GM23338 (cell line): ENCODE measurements at regions not wholly inside any gene's neighbourhood (a gene's known extent, or its start where the extent isn't known, plus 50 kb on each side); places are given as distances from the start of the nearest gene placed in this dataset.

Experiments used
- ATAC-seq: fragments of 200-7000 bp; cut with Tn5 transposase; 3 replicates; pipeline ENCODE4 v1.9.1; 2020
- DNase-seq: peaks from one replicate; pipeline ENCODE4 v3.0.0-alpha.2; 2015; ENCODE audit warnings: low spot score
- H2AFZ ChIP-seq: fragments of 200-600 bp; sonication (generic); 2 replicates; pipeline ENCODE4 v1.8.0; 2016; ENCODE audit warnings: antibody characterized with exemption, mild to moderate bottlenecking, moderate library complexity
- H3F3A ChIP-seq: fragments of 200-600 bp; sonication (generic); replicated peaks from 2 replicates; pipeline ENCODE4 v1.8.0; 2017; ENCODE audit warnings: antibody characterized with exemption, mixed run types, low read depth
- H3K27ac ChIP-seq: fragments of 200-600 bp; sonication (generic); 2 replicates; pipeline ENCODE4 v1.6.1; 2016; ENCODE audit warnings: low read depth
- H3K27me3 ChIP-seq: fragments of 200-600 bp; sonication (generic); 2 replicates; pipeline ENCODE4 v1.8.0; 2016; ENCODE audit warnings: mild to moderate bottlenecking, mixed run types, moderate library complexity; ENCODE audit not compliant: insufficient read depth
- H3K36me3 ChIP-seq: fragments of 200-600 bp; sonication (generic); 2 replicates; pipeline ENCODE4 v1.8.0; 2016; ENCODE audit warnings: mild to moderate bottlenecking; ENCODE audit not compliant: insufficient read depth
- H3K4me1 ChIP-seq: fragments of 200-600 bp; sonication (generic); 2 replicates; pipeline ENCODE4 v1.8.0; 2016; ENCODE audit warnings: mild to moderate bottlenecking, moderate library complexity; ENCODE audit not compliant: insufficient read depth
- H3K4me2 ChIP-seq: fragments of 200-600 bp; sonication (generic); 2 replicates; pipeline ENCODE4 v1.7.1; 2017; ENCODE audit warnings: mixed run types
- H3K4me3 ChIP-seq: fragments of 200-600 bp; sonication (generic); 2 replicates; pipeline ENCODE4 v1.6.1; 2016; ENCODE audit warnings: mixed run types
- H3K79me2 ChIP-seq: fragments of 200-600 bp; sonication (generic); replicated peaks from 2 replicates; pipeline ENCODE4 v1.8.0; 2017; ENCODE audit warnings: mild to moderate bottlenecking; ENCODE audit not compliant: insufficient read depth
- H3K9me2 ChIP-seq: fragments of 200-600 bp; sonication (generic); 2 replicates; pipeline ENCODE4 v1.8.0; 2017; ENCODE audit not compliant: insufficient read depth
- H4K20me1 ChIP-seq: fragments of 200-600 bp; sonication (generic); replicated peaks from 2 replicates; pipeline ENCODE4 v1.8.0; 2017; ENCODE audit warnings: mild to moderate bottlenecking; ENCODE audit not compliant: insufficient read depth
- H3K27ac Mint-ChIP-seq: 2 replicates; pipeline ENCODE4 v1.8.0; 2020; ENCODE audit warnings: inconsistent platforms, mild to moderate bottlenecking, moderate library complexity, mixed read lengths
- H3K27me3 Mint-ChIP-seq: 3 replicates; pipeline ENCODE4 v1.8.0; 2022; ENCODE audit warnings: low read depth, mild to moderate bottlenecking, moderate library complexity, mixed read lengths, inconsistent platforms; ENCODE audit not compliant: insufficient read depth, poor library complexity
- H3K36me3 Mint-ChIP-seq: 3 replicates; pipeline ENCODE4 v1.8.0; 2021; ENCODE audit warnings: low read depth, mild to moderate bottlenecking, inconsistent platforms, moderate library complexity, mixed read lengths
- H3K4me1 Mint-ChIP-seq: 3 replicates; pipeline ENCODE4 v1.8.0; 2020; ENCODE audit warnings: mild to moderate bottlenecking, inconsistent platforms, mixed read lengths
- H3K4me3 Mint-ChIP-seq: 3 replicates; pipeline ENCODE4 v1.8.0; 2021; ENCODE audit warnings: moderate library complexity, mild to moderate bottlenecking, inconsistent platforms, mixed read lengths
- H3K9me3 Mint-ChIP-seq: 3 replicates; pipeline ENCODE4 v1.8.0; 2020; ENCODE audit warnings: moderate library complexity, mild to moderate bottlenecking, inconsistent platforms, mixed read lengths
- EZH2 ChIP-seq: fragments of 200-600 bp; sonication (generic); IDR thresholded peaks from one replicate; pipeline ENCODE4 v1.8.0; 2017; ENCODE audit warnings: antibody characterized with exemption, mild to moderate bottlenecking, low read depth; ENCODE audit not compliant: unreplicated experiment
- JUNB ChIP-seq: IDR thresholded peaks from one replicate; pipeline ENCODE4 v1.6.1; 2016; ENCODE audit warnings: antibody characterized with exemption; ENCODE audit not compliant: unreplicated experiment
- NANOG ChIP-seq: IDR thresholded peaks from 2 replicates; pipeline ENCODE4 v1.6.1; 2016; ENCODE audit warnings: antibody characterized with exemption, borderline replicate concordance
- STAT1 ChIP-seq: IDR thresholded peaks from one replicate; pipeline ENCODE4 v1.6.1; 2016; ENCODE audit warnings: antibody characterized with exemption; ENCODE audit not compliant: unreplicated experiment
- ZNF331 ChIP-seq: fragments of 250-450 bp; sonication (Bioruptor Pico); IDR thresholded peaks from 2 replicates; pipeline ENCODE4 v1.5.0; 2020; ENCODE audit warnings: low read depth, mild to moderate bottlenecking, moderate library complexity
- TF ChIP-seq, protein P1 (sequence below): fragments of 250-450 bp; sonication (Bioruptor Pico); IDR thresholded peaks from 2 replicates; pipeline ENCODE4 v1.5.0; 2020; ENCODE audit warnings: mild to moderate bottlenecking, moderate library complexity
- TF ChIP-seq, protein P2 (sequence below): IDR thresholded peaks from 2 replicates; pipeline ENCODE4 v1.6.1; 2016; ENCODE audit warnings: antibody characterized with exemption
- TF ChIP-seq, protein P3 (sequence below), 2 experiments: fragments of 200-600 bp in 1 of 2; sonication (generic) in 1 of 2; conservative IDR thresholded peaks; 2 replicates each; pipeline versions ENCODE4 v1.5.1 to v1.6.1; 2016 to 2017; ENCODE audit warnings: antibody characterized with exemption in 2 of 2, low read depth in 2 of 2, mild to moderate bottlenecking in 2 of 2, moderate library complexity in 1 of 2

DNA sequence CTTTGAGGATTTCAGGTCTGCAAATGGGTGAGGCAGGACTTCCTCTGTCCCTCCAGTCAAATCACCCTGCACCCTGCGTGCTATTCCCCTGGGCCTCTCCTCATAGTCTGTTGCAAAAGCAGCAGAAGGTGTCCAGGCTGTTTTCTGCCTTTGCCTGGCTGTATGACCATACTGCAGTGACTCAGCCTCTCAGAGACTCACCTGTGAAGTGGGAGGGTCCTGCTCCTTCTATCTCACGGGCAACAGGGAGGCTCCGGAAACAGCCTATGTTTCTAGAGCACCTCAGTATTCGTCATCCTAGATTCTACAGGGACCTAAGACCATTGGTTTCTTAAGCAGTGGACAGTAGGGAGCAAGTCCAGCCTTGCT, 216.4 kb downstream of the TLE3 start:
- no peaks in the 10 kb centered on the region for H3K4me1 ChIP-seq
- H3K36me3 ChIP-seq: no peaks in the 10 kb centered on the region
- Mint-ChIP-seq H3K36me3 (no peaks in the 10 kb centered on the region), H3K27ac (no peak overlapping the region), H3K27me3 (no peaks in the 10 kb centered on the region), H3K4me3 (no peak overlapping the region), H3K9me3 (no peaks in the 10 kb centered on the region; the same call in 2 of the 3 replicates), H3K4me1 (peaks cover 9% of the 10 kb centered on the region)
- DNase-seq (no peak), ATAC-seq (no peak)
- no peak overlapping the region for H3K4me3 ChIP-seq
- TF ChIP-seq ZNF331 (CRISPR knock-in tag): no peak
- TF ChIP-seq EZH2: no peak
- TF ChIP-seq, protein P1, sequence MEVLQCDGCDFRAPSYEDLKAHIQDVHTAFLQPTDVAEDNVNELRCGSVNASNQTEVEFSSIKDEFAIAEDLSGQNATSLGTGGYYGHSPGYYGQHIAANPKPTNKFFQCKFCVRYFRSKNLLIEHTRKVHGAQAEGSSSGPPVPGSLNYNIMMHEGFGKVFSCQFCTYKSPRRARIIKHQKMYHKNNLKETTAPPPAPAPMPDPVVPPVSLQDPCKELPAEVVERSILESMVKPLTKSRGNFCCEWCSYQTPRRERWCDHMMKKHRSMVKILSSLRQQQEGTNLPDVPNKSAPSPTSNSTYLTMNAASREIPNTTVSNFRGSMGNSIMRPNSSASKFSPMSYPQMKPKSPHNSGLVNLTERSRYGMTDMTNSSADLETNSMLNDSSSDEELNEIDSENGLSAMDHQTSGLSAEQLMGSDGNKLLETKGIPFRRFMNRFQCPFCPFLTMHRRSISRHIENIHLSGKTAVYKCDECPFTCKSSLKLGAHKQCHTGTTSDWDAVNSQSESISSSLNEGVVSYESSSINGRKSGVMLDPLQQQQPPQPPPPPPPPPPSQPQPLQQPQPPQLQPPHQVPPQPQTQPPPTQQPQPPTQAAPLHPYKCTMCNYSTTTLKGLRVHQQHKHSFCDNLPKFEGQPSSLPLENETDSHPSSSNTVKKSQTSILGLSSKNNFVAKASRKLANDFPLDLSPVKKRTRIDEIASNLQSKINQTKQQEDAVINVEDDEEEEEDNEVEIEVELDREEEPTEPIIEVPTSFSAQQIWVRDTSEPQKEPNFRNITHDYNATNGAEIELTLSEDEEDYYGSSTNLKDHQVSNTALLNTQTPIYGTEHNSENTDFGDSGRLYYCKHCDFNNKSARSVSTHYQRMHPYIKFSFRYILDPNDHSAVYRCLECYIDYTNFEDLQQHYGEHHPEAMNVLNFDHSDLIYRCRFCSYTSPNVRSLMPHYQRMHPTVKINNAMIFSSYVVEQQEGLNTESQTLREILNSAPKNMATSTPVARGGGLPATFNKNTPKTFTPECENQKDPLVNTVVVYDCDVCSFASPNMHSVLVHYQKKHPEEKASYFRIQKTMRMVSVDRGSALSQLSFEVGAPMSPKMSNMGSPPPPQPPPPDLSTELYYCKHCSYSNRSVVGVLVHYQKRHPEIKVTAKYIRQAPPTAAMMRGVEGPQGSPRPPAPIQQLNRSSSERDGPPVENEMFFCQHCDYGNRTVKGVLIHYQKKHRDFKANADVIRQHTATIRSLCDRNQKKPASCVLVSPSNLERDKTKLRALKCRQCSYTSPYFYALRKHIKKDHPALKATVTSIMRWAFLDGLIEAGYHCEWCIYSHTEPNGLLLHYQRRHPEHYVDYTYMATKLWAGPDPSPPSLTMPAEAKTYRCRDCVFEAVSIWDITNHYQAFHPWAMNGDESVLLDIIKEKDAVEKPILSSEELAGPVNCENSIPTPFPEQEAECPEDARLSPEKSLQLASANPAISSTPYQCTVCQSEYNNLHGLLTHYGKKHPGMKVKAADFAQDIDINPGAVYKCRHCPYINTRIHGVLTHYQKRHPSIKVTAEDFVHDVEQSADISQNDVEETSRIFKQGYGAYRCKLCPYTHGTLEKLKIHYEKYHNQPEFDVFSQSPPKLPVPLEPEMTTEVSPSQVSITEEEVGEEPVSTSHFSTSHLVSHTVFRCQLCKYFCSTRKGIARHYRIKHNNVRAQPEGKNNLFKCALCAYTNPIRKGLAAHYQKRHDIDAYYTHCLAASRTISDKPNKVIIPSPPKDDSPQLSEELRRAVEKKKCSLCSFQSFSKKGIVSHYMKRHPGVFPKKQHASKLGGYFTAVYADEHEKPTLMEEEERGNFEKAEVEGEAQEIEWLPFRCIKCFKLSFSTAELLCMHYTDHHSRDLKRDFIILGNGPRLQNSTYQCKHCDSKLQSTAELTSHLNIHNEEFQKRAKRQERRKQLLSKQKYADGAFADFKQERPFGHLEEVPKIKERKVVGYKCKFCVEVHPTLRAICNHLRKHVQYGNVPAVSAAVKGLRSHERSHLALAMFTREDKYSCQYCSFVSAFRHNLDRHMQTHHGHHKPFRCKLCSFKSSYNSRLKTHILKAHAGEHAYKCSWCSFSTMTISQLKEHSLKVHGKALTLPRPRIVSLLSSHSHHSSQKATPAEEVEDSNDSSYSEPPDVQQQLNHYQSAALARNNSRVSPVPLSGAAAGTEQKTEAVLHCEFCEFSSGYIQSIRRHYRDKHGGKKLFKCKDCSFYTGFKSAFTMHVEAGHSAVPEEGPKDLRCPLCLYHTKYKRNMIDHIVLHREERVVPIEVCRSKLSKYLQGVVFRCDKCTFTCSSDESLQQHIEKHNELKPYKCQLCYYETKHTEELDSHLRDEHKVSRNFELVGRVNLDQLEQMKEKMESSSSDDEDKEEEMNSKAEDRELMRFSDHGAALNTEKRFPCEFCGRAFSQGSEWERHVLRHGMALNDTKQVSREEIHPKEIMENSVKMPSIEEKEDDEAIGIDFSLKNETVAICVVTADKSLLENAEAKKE (CRISPR knock-in tag): no peak
- no peak for TF ChIP-seq STAT1
- TF ChIP-seq, protein P2, sequence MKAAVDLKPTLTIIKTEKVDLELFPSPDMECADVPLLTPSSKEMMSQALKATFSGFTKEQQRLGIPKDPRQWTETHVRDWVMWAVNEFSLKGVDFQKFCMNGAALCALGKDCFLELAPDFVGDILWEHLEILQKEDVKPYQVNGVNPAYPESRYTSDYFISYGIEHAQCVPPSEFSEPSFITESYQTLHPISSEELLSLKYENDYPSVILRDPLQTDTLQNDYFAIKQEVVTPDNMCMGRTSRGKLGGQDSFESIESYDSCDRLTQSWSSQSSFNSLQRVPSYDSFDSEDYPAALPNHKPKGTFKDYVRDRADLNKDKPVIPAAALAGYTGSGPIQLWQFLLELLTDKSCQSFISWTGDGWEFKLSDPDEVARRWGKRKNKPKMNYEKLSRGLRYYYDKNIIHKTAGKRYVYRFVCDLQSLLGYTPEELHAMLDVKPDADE: no peak
- no peak for TF ChIP-seq NANOG
- TF ChIP-seq, protein P3, sequence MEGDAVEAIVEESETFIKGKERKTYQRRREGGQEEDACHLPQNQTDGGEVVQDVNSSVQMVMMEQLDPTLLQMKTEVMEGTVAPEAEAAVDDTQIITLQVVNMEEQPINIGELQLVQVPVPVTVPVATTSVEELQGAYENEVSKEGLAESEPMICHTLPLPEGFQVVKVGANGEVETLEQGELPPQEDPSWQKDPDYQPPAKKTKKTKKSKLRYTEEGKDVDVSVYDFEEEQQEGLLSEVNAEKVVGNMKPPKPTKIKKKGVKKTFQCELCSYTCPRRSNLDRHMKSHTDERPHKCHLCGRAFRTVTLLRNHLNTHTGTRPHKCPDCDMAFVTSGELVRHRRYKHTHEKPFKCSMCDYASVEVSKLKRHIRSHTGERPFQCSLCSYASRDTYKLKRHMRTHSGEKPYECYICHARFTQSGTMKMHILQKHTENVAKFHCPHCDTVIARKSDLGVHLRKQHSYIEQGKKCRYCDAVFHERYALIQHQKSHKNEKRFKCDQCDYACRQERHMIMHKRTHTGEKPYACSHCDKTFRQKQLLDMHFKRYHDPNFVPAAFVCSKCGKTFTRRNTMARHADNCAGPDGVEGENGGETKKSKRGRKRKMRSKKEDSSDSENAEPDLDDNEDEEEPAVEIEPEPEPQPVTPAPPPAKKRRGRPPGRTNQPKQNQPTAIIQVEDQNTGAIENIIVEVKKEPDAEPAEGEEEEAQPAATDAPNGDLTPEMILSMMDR (conservative IDR thresholded peaks at IDR 0.05; ENCODE audit: low read depth in 2 of 2): no peak
- TF ChIP-seq JUNB: no peak
- H3K9me2 ChIP-seq: 0 out of 2 replicates have a peak, but pooled peaks cover 5% of the 10 kb centered on the region
- no peaks in the 10 kb centered on the region for H3K27me3 ChIP-seq
- no peak overlapping the region for H2AFZ ChIP-seq
- H3F3A ChIP-seq: no peaks in the 10 kb centered on the region
- no peaks in the 10 kb centered on the region for H3K79me2 ChIP-seq
- H4K20me1 ChIP-seq: no peaks in the 10 kb centered on the region
- no peak overlapping the region for H3K27ac ChIP-seq
- H3K4me2 ChIP-seq: no peak overlapping the region
